ELR (cell line): ENCODE measurements at regions not wholly inside any gene's neighbourhood (a gene's known extent, or its start where the extent isn't known, plus 50 kb on each side); places are given as distances from the start of the nearest gene placed in this dataset.
"Not testable (repeated sequence)": the region's sequence is repeated elsewhere in the genome, so short reads cannot be mapped to it uniquely, and the experiment has no call there.

Source experiments
- DNase-seq: peaks from one replicate; pipeline ENCODE4 v3.0.0-alpha.2; 2015; ENCODE audit warnings: low read depth

GRCh38 chr5:87536365-87536764 lies 123.6 kb upstream of the CCNH start:
- no peak for DNase-seq

DNA sequence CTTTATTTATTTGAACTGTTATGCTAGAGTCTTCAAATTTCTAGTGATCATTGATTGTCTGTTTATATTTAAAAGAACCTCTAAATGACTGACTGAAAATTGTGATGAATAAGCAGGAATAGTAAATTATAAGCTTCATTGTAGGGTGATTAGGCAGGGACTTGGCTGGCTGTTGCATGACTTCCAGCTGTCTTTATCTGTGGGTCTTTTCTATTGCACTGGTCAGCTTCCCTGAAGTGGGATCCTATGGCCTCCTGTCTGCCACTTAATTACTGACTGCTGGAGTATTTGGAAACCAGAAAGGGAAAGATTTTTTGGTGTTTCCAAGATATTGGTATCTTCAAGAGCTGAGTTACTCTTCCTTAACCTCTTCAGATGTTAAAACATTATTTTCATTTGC lies 123.0 kb upstream of the CCNH start:
- DNase-seq: no peak

DNA sequence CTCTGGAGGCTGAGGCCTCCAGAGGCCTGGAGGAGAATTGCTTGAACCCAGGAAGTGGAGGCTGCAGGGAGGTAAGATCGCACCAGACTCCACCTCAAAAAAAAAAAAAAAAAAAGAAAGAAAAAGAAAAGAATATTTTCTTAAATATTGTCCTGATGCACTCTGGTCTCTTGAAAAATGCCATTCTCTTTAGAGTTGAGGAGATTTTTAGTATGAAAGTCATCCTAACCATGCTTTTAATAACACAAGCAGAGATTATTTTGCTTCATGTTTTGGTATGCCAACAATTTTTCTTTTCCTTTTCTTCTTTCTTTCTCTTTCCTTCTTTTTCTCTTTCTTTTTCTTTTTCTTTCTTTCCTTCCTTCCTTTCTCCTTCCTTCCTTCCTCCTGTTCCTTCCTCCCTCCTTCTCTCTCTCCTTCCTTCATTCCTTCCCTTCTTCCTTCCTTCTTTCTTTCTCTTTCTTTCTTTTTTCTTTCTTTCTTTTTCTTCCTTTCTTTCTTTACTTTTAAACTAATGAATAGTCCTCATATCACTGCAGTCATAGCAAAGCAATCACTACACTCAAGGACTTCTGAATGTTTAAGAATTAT lies 116.9 kb upstream of the CCNH start:
- DNase-seq: no peak

GRCh38 chr5:87526131-87526530 lies 113.4 kb upstream of the CCNH start:
- DNase-seq: no peak

- no peak for DNase-seq
Measured at GRCh38 chr5:87524217-87524616, 111.5 kb upstream of the CCNH start.

- DNase-seq: not testable (repeated sequence)
Measured at GRCh38 chr5:87511778-87512177, 99.0 kb upstream of the CCNH start.

GRCh38 chr5:87503004-87503403 lies 90.3 kb upstream of the CCNH start:
- DNase-seq: no peak

DNA sequence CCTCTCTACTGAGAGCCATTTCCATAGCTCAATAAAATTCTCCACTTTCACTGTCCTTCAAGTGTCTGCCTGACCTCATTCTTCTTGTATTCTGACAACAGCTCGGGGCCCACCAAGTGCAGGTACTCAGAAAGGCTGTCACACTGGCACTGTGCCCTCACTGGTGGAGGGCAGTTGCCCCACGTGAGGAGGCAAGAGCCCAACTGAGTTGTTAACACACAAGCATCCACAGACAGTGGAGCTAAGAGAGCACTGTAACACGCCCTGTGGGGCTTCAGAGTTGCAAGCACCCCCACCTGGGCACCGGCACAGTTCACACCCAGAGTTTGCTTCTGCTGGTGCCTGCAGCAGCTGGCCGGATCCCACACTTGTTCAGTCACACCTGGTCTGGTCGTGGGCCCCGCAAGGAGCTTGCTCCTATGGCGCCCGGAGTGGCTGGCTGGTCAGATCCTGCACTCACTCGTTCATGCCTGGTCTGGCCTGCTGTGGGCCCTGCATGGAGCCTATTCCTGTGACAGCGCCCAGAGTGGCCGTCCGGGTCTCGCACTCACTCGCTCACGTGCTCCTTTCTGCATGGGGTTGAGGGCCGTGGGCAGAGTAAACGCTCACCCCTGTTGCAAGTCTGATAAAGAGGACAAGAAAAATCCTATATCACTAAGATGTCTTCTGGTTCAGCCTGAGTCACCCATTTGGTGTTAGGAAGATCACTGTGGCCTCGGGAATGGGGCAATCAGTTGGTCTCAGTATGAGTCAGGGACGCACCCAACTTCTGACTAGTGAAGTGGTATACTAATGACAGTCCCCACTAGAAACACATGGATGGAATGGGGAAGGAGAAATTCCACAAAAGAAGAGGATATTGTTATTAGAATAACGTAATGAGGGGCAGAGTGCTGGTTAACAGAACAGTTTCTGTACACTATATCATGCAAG lies 87.0 kb upstream of the CCNH start:
- peak; percentile 38 for DNase-seq
